D341Med (cell line): ENCODE measurements at regions not wholly inside any gene's neighbourhood (a gene's known extent, or its start where the extent isn't known, plus 50 kb on each side); places are given as distances from the start of the nearest gene placed in this dataset.
"Not testable (repeated sequence)": the region's sequence is repeated elsewhere in the genome, so short reads cannot be mapped to it uniquely, and the experiment has no call there.

Experiments used
- DNase-seq: peaks from one replicate; pipeline ENCODE4 v3.0.0; 2012; ENCODE audit warnings: low spot score

DNA sequence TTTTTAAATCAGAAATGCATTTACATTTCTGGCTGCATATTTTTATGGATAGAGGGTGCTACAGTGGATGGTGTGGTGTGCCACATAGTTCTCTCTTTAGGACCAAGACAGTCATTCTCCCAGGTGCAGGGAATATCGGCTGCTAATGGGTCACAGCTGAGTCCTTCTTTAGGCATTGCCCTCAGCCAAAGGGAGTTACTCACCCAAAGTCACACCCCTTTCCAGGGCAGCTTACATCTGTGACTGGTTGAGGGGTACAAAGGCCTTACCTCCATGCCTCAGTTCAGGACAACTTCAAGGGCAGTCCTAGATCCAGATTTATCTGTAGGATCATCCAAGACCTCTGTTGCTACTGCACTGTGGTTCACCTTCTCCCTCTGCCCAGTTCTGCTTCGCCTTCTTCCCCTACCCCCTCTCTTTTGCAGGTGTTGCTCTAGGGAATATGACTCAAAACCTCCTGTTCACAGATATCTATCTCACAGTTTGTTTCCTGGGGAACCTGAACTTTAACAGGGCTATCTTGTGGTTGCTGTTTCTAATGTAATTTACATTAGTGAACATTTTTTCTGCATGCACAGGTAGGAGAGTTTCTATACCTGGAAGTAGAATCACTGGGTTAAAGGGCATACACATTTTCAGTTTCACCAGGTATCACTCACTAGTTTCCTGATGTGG lies 413.9 kb downstream of the RPS6KC1 start:
- no peak for DNase-seq

DNA sequence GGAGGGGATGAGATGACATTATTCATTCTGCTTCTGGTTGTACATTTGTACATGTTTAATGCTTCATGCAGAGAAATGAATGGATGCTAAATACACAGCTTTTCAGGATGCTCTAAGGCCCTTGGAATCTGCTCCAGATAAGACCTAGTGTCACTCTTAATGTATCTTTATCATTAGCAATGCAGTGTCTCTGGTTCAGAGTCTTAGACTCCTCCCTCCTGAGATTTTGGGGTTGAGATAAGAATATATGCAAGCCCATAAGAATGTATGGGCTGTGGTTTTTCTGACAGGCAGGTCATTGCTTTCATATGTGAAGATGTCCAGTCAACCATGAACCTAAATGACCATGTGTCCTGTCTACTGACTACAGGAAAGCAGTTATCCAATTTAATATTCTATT lies 415.5 kb downstream of the RPS6KC1 start:
- no peak for DNase-seq

- DNase-seq = no peak
Measured at GRCh38 chr1:213474054-213474453, 423.0 kb downstream of the RPS6KC1 start.

DNA sequence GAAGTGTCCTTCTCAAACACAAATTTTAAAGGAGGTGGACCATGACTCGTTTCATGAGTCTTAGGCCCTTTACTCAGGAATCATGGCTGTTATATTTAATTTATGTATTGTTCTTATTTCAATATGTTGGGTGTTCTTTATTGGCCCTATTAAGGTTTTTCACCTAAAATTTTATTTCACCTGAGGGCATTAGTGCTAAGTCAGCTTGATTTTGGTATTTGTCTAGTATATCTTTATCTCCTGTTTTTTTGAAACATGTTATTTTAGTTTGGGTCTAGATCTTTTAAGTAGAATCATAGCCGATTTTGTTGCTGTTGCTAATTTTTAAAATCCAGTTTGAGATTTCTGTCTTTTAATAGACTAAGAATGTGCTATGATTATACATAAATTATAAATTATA lies 430.4 kb downstream of the RPS6KC1 start:
- DNase-seq = no peak

DNA sequence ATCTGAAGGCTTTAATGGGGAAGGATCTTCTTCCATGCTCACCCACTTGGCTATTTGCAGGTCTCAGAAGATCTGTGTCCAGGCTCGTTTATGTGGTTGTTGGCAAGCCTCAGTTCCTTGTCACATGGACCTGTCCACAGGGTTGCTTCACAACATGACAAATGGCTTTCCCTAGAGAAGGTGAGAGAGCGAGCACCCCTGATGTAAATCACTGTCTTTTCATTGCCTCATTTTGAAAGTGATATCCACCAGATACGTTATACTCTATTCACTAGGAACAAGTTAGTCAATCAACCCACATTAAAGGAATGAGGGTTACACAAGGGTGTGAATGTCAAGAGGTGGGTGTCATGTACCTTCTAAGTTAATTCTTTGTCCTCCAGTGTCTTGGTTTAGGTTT lies 433.3 kb downstream of the RPS6KC1 start:
- DNase-seq = no peak

DNA sequence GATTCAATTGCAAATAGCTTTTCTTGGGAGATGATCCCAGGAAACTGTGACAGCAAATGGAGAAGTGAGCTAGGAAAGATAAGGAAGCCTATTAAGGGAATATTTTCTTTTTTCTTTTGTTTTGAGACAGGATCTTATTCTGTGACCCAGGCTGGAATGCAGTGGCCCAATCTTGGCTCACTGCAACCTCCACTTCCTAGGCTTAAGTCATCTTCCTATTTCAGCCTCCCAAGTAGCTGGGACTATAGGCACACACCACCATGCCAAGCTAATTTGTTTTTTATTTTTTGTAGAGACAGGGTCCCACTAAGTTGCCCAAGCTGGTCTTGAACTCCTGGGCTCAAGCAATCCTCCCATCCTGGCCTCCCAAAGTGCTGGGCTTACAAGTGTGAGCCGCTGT lies 433.7 kb downstream of the RPS6KC1 start:
- DNase-seq = no peak

GRCh38 chr1:213486488-213486887 lies 435.4 kb downstream of the RPS6KC1 start:
- no peak for DNase-seq

DNA sequence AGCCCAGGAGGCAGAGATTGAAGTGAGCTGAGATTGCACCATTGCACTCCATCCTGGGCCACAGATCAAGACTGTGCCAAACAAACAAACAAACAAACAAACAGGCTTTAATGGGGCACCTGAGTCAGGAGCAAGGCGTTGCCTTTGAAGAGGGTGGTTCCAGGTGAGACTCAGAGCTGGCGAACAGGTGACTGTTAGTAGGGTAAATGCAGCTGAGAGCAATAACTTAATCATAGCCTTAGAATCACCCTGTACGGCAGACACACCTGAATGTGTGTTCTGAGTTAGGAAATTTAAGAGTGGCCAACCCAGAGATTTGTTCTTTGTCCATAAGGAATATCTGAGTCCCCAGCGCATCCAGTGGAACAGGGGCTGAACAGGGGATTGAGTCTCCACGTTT lies 440.4 kb downstream of the RPS6KC1 start:
- no peak for DNase-seq

- no peak for DNase-seq
Measured at GRCh38 chr1:213492161-213493041, 441.4 kb downstream of the RPS6KC1 start.

- DNase-seq = no peak
Measured at GRCh38 chr1:213499444-213499843, 448.4 kb downstream of the RPS6KC1 start.

DNA sequence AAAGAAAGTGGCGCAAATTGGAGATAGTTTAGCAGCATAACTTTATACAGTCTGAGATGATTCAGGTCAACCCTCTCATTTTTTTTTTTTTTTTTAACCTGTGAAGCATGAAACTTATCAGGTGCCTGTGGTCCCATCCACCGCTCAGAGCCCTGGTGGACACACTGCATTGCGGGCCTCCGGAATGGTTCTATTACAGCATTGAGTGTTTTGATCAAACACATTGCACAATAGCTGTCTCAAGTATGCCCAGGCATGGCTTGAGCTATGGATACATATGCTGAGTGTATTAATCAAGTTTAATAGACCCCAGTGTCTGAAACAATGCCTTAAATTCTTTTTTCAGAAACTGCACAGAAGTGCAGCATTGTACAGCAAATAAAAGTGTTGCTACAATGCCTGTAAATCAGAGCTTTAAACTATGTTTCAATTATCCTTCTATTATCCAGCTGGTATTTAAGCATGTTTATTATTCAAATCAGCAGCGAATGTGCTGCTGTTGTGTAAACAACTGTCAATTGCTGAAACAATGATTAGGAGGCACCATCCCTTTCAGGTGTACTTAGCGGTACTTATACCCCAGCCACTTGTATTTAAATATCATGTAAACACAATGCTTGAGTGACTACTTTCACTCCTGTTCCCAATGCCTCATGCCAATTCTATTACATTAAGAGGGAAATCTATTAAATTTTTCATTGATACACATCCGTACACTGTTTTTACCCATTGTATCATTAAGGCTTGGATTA lies 456.6 kb downstream of the RPS6KC1 start:
- DNase-seq = no peak

DNA sequence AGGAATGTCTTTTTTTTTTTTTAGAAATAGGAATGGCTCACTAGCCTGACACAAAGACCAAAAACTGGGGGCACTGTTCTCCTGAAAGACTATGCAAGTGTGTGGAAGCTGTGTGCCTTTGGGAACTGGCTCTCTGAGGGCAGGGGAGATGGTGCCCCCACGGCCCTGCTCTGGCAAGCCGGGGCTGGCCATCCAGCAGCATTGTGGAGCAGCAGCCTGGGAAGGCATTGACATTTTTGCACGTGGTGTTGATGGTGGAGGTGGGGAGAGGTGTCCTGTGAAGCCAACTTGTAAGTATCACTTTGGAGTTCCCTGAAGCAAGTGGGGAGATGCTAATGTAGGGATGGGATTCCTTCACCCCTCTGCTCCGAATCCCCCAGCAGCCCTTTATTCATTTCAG lies 460.1 kb downstream of the RPS6KC1 start:
- no peak for DNase-seq

DNA sequence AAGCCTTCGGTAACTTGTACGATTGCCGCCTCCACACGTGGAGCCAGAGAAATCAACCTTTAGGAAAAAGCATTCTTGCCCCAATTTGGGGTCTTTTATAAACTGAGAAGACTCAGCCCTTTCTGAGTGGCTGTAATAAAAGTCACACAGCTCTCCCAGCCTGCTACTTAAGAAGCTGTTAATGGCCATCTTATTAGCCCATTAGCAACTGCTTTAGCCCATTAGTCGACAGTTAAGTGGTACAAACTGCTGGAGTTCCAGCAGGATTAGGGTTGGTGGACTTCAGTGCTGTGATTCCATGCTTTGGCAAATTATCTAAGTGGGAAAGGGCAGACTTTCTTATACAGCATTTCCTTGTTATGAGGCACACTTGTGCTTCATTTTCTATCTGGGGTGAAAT lies 461.3 kb downstream of the RPS6KC1 start:
- no peak for DNase-seq

GRCh38 chr1:213513006-213513405 lies 462.0 kb downstream of the RPS6KC1 start:
- no peak for DNase-seq

DNA sequence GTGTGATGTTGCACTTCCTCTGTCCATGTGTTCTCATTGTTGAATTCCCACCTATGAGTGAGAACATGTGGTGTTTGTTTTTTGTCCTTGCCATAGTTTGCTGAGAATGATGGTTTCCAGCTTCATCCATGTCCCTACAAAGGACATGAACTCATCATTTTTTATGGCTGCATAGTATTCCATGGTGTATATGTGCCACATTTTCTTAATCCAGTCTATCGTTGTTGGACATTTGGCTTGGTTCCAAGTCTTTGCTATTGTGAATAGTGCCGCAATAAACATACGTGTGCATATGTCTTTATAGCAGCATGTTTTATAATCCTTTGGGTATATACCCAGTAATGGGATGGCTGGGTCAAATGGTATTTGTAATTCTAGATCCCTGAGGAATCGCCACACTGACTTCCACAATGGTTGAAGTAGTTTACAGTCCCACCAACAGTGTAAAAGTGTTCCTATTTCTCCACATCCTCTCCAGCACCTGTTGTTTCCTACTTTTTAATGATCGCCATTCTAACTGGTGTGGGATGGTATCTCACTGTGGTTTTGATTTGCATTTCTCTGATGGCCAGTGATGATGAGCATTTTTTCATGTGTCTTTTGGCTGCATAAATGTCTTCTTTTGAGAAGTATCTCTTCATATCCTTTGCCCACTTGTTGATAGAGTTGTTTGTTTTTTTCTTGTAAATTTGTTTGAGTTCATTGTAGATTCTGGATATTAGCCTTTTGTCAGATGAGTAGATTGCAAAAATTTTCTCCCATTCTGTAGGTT lies 463.6 kb downstream of the RPS6KC1 start:
- DNase-seq = not testable (repeated sequence)

DNA sequence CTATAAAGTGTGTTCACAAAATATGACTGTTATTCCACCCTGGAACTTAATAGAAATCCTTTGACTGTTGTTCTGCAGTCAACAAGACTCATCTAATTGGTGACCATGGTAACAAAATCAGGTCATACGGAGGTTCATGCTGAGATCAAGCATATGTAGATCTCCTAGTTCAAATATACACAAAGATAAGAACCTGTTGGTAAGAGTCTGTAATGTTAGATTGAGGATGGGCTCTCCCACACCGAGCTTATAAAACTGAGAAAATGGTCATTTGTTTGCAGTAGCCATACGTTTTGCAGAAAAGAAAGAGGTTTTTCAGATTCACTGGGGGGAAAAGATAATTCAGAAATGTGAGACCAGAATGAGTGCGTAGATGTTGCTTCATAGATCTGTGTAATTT lies 468.1 kb downstream of the RPS6KC1 start:
- no peak for DNase-seq

GRCh38 chr1:213521206-213521605 lies 466.6 kb upstream of the PROX1 start:
- DNase-seq = no peak

GRCh38 chr1:213523781-213524398 lies 463.9 kb upstream of the PROX1 start:
- DNase-seq = no peak

- no peak for DNase-seq
Measured at GRCh38 chr1:213526306-213526705, 461.5 kb upstream of the PROX1 start.

DNA sequence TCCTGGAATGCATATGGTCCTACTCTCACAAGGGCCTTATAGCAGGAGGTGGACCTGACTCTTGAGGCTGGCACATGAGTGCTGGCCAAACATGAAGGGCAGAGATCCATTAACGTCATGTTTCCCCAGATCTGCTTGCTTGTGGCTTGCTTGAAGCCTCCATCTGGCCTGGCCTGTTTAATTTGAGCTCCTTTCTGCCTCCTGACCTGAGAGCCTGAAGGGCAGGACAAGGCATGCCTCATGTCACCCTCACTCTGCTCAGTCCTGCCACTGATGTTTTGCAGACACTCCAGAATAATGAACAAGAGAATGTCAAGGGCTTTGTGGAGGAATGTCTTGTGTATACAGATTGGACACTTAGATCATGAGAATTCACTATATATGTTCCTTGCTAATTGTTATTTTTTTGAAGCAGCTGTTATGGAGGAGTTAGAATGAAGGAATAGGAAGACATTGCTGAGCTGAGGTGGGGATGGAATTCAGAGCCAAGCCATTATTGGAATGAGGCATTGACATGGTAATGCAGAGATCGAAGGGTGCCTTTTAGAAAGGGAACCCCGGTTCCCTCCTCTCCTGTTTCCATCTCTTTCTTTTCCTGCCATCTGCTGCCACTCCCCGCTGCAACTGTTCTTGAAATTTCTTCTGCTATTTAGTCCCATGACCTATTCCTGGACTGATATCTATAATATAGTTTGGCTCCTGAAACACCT lies 457.0 kb upstream of the PROX1 start:
- no peak for DNase-seq
